WI38 (cell line): ENCODE measurements at regions not wholly inside any gene's neighbourhood (a gene's known extent, or its start where the extent isn't known, plus 50 kb on each side); places are given as distances from the start of the nearest gene placed in this dataset.

ENCODE experiments used
- H3K4me3 ChIP-seq: 2 replicates; pipeline ENCODE4 v1.5.1; 2011; ENCODE audit warnings: low read depth, mild to moderate bottlenecking, control low read depth, low read length
- TF ChIP-seq, protein P1 (sequence below): IDR thresholded peaks from 2 replicates; pipeline ENCODE4 v1.5.1; 2012; ENCODE audit warnings: low read depth, mild to moderate bottlenecking, control low read depth, low read length

DNA sequence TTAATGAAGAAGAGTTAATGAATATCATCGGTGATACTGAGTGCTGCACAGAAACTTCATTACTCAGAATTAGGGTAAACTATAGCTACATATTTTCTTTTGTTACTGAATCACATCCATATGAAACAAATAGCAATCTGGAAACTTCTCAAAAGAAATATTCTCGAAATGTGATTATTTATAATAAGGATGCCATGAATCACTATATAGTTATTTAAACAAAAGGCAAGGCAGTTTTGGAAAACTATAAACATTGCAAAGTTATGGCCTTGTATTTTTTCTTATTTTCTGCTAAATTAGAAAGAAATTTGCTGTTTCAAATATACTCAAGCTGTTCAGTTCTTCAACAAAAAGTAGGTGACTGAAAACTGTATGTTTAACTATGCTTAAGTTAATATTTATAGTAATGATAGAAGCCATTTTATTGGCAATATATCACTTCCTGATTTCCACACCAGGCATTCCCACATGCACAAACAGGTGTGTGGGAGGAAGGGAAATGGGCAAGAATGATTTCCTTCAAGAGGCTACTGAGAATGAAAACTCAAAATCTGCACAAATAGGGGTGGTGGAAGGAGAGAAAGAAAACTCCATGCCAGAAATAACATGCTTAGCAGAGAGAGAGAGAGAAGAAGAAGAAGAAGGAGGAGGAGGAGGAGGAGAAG is 74.5 kb upstream of the FRY start:
- TF ChIP-seq, protein P1, sequence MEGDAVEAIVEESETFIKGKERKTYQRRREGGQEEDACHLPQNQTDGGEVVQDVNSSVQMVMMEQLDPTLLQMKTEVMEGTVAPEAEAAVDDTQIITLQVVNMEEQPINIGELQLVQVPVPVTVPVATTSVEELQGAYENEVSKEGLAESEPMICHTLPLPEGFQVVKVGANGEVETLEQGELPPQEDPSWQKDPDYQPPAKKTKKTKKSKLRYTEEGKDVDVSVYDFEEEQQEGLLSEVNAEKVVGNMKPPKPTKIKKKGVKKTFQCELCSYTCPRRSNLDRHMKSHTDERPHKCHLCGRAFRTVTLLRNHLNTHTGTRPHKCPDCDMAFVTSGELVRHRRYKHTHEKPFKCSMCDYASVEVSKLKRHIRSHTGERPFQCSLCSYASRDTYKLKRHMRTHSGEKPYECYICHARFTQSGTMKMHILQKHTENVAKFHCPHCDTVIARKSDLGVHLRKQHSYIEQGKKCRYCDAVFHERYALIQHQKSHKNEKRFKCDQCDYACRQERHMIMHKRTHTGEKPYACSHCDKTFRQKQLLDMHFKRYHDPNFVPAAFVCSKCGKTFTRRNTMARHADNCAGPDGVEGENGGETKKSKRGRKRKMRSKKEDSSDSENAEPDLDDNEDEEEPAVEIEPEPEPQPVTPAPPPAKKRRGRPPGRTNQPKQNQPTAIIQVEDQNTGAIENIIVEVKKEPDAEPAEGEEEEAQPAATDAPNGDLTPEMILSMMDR = no peak
- H3K4me3 ChIP-seq = no peak overlapping the region

GRCh38 chr13:31957772-31958171 is 73.8 kb upstream of the FRY start:
- TF ChIP-seq, protein P1 = no peak
- no peak overlapping the region for H3K4me3 ChIP-seq

GRCh38 chr13:31962731-31963370 is 68.7 kb upstream of the FRY start:
- TF ChIP-seq, protein P1 = no peak
- H3K4me3 ChIP-seq = no peak overlapping the region

- TF ChIP-seq, protein P1 = no peak
- no peak overlapping the region for H3K4me3 ChIP-seq
Measured at GRCh38 chr13:31963631-31964030, 67.9 kb upstream of the FRY start.

DNA sequence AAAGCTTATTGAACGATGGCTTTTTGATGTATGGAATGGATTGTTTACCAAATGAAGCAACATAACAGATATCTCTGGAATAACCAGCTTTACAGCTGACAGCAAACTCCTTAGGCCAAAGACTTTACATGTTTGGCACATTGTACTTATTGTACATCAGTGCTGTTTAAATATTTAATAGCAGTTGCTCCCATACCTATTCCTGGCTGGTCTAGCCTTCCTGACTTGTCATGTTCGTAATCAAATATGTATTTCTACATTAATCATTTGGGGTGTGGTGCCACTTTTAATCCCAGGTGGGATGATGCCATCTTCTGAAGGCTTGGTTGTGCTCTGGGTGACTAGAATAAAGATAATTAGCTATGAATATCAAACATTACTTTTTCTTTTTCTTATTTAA is 67.4 kb upstream of the FRY start:
- TF ChIP-seq, protein P1 = no peak
- no peak overlapping the region for H3K4me3 ChIP-seq

- TF ChIP-seq, protein P1 = no peak
- no peak overlapping the region for H3K4me3 ChIP-seq
Measured at GRCh38 chr13:31965361-31966066, 66.1 kb upstream of the FRY start.

- H3K4me3 ChIP-seq = no peak overlapping the region
- TF ChIP-seq, protein P1 = no peak
Measured at GRCh38 chr13:31967155-31967554, 64.4 kb upstream of the FRY start.
